ENCODE measurements at regions not wholly inside any gene's neighbourhood (a gene's known extent, or its start where the extent isn't known, plus 50 kb on each side); places are given as distances from the start of the nearest gene placed in this dataset.

DNA sequence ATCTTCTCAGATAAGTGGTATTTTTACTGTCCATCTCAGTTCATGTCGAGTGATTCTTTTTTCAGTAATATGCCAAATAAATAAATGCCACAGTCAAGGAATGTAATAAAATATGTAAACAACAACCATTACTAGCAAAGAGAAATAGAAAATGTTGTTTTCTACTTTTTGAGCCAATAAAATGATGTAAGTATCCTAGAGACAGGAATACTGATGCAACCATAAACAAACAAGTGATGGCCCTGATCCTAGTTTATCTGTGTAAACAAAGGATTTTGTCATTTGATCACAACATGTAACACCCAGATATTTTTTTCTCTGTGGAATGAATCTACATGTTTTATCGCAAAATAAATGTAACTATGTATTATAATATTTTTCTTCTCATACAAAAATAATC is 1852.8 kb downstream of the EFNA5 start:
- no peak for TF ChIP-seq GATA3 (IDR thresholded peaks at IDR 0.05; ENCODE audit: low read depth, low read length)
- TF ChIP-seq GATA2 (IDR thresholded peaks at IDR 0.05; ENCODE audit: low read depth, low read length): no peak

DNA sequence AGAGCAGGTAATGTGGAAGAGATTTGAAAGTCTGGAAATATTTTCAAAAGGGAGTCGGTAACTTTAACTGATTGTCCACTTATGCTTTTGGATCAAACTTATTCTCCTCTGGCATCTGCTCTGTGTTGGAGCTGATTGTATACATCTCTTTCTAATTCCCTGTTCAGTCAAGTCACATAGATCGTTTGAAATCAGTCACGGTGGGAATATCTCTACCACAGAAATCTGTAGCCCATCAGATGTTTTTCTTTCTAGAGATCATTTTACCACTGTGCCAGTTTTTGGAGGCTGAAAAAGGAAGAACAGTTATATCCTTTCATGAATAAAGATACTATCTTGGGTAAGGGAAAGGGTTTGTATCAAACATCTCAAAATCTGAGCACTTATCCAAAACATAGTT is 1853.3 kb downstream of the EFNA5 start:
- TF ChIP-seq GATA3 (IDR thresholded peaks at IDR 0.05; ENCODE audit: low read depth, low read length) (no peak), GATA2 (IDR thresholded peaks at IDR 0.05; ENCODE audit: low read depth, low read length) (no peak)

DNA sequence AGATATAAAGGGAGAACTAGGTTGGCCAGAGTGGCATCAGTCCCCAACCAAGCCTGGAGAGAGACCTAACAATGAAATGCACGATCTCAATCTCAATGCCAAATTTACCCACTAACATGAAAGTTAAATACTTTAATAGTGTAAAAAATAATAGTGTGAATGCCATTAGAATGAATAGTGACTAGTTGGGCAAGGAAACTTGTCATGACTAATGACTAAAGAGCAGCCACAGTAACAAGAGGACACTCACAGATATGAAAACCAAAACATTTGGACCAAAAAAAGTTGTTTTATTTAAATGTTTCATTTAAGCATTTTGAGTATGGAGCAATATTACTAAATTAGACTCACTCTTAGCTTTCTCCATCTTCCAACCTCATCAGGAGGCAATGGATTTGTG is 1853.8 kb downstream of the EFNA5 start:
- TF ChIP-seq GATA2 (IDR thresholded peaks at IDR 0.05; ENCODE audit: low read depth, low read length): no peak
- TF ChIP-seq GATA3 (IDR thresholded peaks at IDR 0.05; ENCODE audit: low read depth, low read length): no peak

DNA sequence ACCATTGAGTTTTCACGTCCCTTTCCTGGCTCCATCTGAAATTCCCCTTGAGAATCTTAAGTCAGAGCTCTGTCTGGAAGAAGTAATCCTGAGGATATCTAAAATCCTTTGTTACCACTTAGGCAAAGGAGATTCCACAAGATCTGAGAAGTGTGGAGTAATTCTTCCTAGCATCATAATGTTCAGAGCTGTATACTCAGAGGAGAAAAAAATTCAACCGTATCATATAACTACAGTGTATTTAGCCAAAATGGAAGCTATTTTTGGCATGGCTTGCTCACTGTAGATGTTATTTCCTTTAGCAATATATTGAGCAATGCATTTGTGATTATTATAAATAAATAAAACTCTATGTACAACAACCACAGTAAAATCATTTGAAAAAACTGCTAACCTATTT is 1858.4 kb downstream of the EFNA5 start:
- no peak for TF ChIP-seq GATA3 (IDR thresholded peaks at IDR 0.05; ENCODE audit: low read depth, low read length)
- no peak for TF ChIP-seq GATA2 (IDR thresholded peaks at IDR 0.05; ENCODE audit: low read depth, low read length)

DNA sequence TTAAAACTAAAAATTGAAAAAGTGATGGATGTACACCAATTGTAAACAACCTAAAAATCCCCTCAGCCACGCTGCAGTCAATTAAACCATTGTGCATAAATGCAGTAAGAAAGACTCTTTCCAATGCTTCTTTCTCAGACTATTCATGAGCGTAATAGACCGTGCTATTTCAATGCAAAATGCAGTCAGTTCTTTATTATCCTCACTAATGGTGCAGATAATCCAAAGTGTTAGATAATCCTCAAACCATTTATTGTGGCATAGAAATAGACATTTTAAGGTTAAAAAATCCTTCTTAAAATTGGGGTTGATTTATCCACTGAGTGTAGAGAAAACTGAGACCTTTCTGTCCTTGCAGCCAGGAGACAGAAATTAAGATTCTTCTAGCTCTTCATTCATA is 1862.8 kb downstream of the EFNA5 start:
- TF ChIP-seq GATA3 (IDR thresholded peaks at IDR 0.05; ENCODE audit: low read depth, low read length) (no peak), GATA2 (IDR thresholded peaks at IDR 0.05; ENCODE audit: low read depth, low read length) (no peak)

DNA sequence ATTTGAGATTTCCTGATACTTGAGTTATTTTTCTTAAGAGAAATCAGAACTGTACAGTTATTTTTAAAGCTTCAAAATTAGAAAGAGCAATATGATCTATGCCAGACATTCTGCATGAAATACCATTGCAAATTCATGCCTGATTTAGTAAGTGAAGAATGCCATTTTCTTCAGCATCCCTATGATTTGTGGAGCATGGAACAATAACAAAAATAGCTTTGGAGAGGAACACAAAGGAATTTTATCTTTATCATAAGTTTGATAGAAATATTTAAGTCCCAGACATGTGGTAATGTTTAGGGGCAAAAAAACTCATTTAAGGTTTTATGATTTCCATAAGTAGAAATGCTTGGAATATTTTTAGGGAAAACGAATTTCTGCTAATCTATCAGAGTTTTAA is 1863.4 kb downstream of the EFNA5 start:
- TF ChIP-seq GATA3 (IDR thresholded peaks at IDR 0.05; ENCODE audit: low read depth, low read length) (no peak), GATA2 (IDR thresholded peaks at IDR 0.05; ENCODE audit: low read depth, low read length) (no peak)

DNA sequence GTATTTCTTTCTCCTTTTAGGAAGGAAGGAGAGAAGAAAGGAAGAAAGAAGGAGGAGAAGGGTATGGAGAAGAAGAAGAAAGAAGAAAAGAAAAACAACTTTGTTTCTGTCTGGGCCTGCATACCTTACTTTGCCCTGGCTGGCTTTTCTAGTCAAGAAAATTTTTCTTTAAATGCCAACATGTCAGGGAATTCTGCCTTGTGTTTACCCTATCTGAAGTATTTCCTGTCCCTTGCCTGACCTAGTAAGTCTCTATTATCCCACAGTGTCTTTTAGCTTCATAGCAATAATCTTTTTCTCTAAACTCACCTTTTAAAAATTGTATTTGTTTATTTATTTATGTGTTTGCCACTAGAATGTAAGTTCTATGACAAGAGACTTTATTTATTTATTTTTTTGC is 1864.1 kb downstream of the EFNA5 start:
- TF ChIP-seq GATA2 (IDR thresholded peaks at IDR 0.05; ENCODE audit: low read depth, low read length) (no peak), GATA3 (IDR thresholded peaks at IDR 0.05; ENCODE audit: low read depth, low read length) (no peak)

DNA sequence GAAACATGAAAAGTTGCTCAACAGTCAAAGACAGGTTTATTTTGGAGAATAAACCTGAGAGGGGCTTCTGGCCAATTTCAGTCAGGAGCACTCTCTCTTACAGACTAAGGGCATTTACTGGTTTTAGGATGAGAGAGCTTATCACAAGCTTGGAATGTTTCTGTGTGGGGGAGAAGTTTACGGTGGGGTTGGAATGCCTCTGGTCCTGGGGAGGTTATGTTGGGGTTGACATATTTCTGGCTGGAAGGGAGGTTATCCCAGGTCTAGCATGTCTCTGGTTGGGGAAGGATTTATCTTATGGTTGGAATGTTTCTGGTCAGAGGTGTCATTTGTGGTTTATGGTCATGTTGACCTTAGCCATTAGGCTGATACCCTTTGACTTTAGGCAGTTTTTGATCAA is 1867.3 kb downstream of the EFNA5 start:
- TF ChIP-seq GATA2 (IDR thresholded peaks at IDR 0.05; ENCODE audit: low read depth, low read length) (no peak), GATA3 (IDR thresholded peaks at IDR 0.05; ENCODE audit: low read depth, low read length) (no peak)

DNA sequence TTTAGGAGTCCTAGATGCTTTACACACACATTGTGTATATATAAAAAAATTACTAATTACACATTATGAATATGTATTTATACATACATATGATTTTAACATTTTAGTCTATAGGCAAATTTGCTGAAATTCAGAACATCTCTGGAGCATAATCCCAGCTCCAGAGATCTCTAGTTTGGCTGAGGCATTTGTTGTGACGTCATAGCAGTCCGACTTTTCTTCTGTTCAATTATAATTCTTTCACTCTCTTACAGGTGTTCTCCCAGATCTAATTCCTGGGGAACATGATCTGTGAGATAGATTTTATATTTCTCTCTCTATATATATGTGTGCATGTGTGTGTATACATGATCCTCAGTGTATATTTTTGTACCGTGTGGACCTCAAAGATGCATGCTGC is 1876.2 kb downstream of the EFNA5 start:
- no peak for TF ChIP-seq GATA2 (IDR thresholded peaks at IDR 0.05; ENCODE audit: low read depth, low read length)
- TF ChIP-seq GATA3 (IDR thresholded peaks at IDR 0.05; ENCODE audit: low read depth, low read length): no peak

DNA sequence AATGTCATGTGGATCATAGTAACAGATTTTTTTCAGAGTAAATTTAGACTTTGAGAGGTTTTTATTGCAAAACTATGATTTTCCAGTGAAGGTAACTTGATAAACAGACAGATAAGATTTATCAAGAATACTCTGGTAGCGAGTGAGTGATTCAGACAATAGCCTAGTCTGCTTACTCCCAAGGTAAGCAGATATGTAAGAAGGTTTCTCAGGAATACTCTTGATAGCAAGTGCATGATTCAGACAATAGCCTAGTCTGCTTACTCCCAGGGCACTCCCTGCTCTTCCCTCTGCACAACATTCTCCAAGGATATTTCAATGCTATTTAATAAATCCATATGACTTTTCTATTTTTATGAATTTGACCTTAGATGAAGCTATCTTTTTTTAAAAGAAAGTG is 1881.5 kb downstream of the EFNA5 start:
- TF ChIP-seq GATA3 (IDR thresholded peaks at IDR 0.05; ENCODE audit: low read depth, low read length): no peak
- TF ChIP-seq GATA2 (IDR thresholded peaks at IDR 0.05; ENCODE audit: low read depth, low read length): no peak

DNA sequence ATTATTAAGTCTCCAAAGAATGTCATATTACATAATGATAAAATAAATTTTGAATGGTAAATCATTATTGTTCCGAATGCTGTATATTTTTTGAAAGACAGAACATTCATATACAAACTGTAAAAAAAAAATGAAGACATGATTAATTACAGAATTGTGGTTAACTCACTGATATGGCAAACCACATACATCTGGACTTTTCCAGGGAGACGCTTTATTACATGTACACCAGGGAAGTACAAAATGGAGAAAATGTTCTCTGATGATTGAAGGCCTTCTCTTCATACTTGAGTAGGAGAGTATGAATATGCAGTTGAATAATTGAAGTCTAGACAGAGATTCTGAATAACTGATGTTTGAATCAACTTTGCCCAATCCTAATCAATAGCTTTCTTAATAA is 1886.9 kb downstream of the EFNA5 start:
- TF ChIP-seq GATA2 (IDR thresholded peaks at IDR 0.05; ENCODE audit: low read depth, low read length) (no peak), GATA3 (IDR thresholded peaks at IDR 0.05; ENCODE audit: low read depth, low read length) (no peak)

DNA sequence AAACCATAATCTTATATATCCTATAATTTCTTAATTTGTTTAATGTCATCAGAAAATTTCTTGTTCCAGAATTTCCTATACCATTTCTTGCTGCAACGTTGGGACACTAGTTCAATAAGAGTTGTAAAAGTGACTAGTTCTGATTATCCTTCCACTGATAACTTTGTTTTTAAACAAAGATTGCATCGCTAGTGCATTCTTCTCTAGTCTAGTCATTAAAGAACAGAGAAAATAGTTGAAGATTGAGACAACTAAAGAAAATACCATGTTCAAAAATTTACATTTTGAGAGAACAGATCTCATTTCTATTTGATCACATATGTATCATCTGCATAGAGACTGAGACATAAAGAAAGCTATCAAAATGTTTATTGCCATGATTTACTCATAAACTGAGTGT is 1888.2 kb downstream of the EFNA5 start:
- TF ChIP-seq GATA2 (IDR thresholded peaks at IDR 0.05; ENCODE audit: low read depth, low read length) (no peak), GATA3 (IDR thresholded peaks at IDR 0.05; ENCODE audit: low read depth, low read length) (no peak)

DNA sequence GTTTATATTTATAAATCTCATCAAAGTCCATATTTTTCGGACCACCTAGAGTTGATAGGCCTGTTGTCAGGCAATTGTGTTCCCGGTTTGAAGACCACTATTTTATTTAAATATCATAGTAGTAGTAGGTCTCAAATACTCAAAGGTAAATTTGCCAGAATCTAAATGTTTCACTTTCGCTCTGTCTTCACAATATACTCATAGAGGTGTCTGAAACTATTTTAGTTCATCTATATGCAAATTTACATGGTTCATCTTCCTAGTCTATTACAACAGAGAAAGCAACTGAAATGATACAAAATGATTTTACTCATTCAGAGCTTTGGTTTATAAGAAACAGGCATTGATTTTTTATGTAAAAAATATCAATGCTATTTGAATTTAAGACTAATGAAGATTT is 1897.5 kb downstream of the EFNA5 start:
- TF ChIP-seq GATA2 (IDR thresholded peaks at IDR 0.05; ENCODE audit: low read depth, low read length) (no peak), GATA3 (IDR thresholded peaks at IDR 0.05; ENCODE audit: low read depth, low read length) (no peak)

DNA sequence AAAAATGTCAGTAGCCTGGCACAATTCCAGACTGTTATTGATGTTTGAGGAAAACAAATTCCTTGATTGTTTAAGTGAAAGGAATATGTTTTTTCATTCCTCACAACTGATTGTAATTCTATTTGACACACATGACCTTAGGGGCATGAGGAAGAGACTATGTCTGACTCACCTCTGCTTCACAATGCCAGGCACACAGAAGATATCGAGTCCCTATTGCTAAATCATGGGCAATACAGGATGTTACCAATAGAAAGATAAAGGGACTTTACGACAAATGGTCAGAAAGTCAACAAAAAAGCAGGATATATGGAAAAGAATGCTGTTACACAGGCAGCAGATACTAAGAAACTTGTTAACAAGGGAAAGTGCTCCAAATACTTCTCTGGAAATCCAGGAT is 1903.5 kb downstream of the EFNA5 start:
- TF ChIP-seq GATA2 (IDR thresholded peaks at IDR 0.05; ENCODE audit: low read depth, low read length): no peak
- TF ChIP-seq GATA3 (IDR thresholded peaks at IDR 0.05; ENCODE audit: low read depth, low read length): no peak

DNA sequence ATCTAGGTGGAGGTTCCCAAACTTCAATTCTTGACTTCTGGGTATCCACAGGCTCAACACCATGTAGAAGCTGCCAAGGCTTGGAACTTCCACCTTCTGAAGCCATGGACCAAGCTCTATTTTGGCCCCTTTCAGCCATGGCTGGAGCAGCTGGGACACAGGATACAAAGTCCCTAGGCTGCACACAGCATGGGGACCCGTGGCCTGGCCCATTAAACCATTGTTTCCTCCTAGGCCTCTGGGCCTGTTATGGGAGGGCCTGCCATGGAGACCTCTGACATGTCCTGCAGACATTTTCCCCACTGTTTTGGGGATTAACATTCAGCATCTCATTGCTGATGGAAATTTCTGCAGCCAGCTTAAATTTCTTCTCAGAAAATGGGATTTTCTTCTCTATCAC is 1908.0 kb downstream of the EFNA5 start:
- TF ChIP-seq GATA2 (IDR thresholded peaks at IDR 0.05; ENCODE audit: low read depth, low read length): no peak
- no peak for TF ChIP-seq GATA3 (IDR thresholded peaks at IDR 0.05; ENCODE audit: low read depth, low read length)

DNA sequence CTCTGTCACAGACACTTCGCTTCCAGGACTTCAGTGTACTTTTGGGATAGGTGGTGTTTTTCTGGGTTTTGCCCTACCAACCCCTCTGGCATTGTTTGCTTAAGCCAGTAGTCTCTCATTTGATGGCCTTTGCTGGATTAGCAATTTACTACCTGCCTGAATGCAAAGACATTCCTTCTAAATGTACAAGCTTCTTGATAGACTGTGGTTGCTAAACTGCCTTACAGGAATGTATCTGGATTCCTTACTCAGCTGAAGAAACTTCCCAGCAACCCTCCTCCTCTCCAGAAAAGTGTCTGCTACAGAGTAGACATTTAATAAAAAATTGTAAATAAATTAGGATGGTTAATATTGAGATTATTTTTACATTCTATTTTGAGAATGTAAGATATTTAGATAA is 1916.7 kb downstream of the EFNA5 start:
- TF ChIP-seq GATA3 (IDR thresholded peaks at IDR 0.05; ENCODE audit: low read depth, low read length) (no peak), GATA2 (IDR thresholded peaks at IDR 0.05; ENCODE audit: low read depth, low read length) (no peak)
